Esophagus muscularis mucosa (tissue), 4 donors: ENCODE measurements at regions not wholly inside any gene's neighbourhood (a gene's known extent, or its start where the extent isn't known, plus 50 kb on each side); places are given as distances from the start of the nearest gene placed in this dataset.

Source experiments
- EP300 ChIP-seq: sonication (generic); formaldehyde crosslinking; IDR thresholded peaks from one replicate; pipeline ENCODE4 v1.6.1; 2017; ENCODE audit warnings: antibody characterized with exemption
- POLR2A ChIP-seq: fragments of 450-650 bp; IDR thresholded peaks from one replicate; pipeline ENCODE4 v1.6.1; 2017; ENCODE audit warnings: antibody characterized with exemption, moderate library complexity, mild to moderate bottlenecking, low read depth
- POLR2AphosphoS5 ChIP-seq, 2 donors: sonication (generic); formaldehyde crosslinking; IDR thresholded peaks; one replicate each; pipeline ENCODE4 v1.6.1; 2017; ENCODE audit warnings: antibody characterized with exemption in 2 of 2
- TF ChIP-seq, protein P1 (sequence below), 3 experiments: fragments of 200-600 bp in 2 of 3; fragments of 450-650 bp in 1 of 3; sonication (generic) in 2 of 3; IDR thresholded peaks; one replicate each; pipeline ENCODE4 v1.5.1; 2017 to 2019; ENCODE audit warnings: antibody characterized with exemption in 3 of 3, mild to moderate bottlenecking in 2 of 3, moderate library complexity in 1 of 3

DNA sequence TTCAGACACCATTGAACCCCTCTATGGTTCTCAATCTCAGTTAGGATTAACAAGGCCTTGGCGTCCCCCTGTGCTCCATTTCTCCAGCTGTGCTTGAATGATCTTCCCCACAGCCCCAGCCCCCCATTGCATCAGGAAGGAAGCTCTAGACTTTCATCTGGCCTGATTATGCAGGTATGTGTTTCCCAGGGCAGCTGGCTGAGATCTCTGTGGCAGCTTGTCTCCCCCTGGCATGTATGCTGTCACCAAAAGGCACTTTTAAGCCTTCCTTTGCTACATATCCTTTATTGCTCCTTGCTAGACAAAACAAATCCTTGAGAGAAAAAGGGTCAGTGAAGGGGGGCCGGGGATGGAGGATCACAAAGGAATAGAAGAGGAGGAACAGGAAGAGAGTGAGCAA lies 1056.0 kb upstream of the SLIT2 start:
- TF ChIP-seq, protein P1, sequence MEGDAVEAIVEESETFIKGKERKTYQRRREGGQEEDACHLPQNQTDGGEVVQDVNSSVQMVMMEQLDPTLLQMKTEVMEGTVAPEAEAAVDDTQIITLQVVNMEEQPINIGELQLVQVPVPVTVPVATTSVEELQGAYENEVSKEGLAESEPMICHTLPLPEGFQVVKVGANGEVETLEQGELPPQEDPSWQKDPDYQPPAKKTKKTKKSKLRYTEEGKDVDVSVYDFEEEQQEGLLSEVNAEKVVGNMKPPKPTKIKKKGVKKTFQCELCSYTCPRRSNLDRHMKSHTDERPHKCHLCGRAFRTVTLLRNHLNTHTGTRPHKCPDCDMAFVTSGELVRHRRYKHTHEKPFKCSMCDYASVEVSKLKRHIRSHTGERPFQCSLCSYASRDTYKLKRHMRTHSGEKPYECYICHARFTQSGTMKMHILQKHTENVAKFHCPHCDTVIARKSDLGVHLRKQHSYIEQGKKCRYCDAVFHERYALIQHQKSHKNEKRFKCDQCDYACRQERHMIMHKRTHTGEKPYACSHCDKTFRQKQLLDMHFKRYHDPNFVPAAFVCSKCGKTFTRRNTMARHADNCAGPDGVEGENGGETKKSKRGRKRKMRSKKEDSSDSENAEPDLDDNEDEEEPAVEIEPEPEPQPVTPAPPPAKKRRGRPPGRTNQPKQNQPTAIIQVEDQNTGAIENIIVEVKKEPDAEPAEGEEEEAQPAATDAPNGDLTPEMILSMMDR (IDR thresholded peaks at IDR 0.05) = no peak
- TF ChIP-seq EP300 (no peak), POLR2A (no peak), POLR2AphosphoS5 (IDR thresholded peaks at IDR 0.05) (no peak)
